Non-pigmented ciliary epithelial cell (primary cell): ENCODE measurements at regions not wholly inside any gene's neighbourhood (a gene's known extent, or its start where the extent isn't known, plus 50 kb on each side); places are given as distances from the start of the nearest gene placed in this dataset.
A peak's percentile ranks its signal among the peaks of the same experiment; 100 is the strongest.

Experiments used
- DNase-seq: peaks from one replicate; pipeline ENCODE4 v3.0.0-alpha.2; 2010; ENCODE audit warnings: low read depth

GRCh38 chr13:47621931-47622330 lies 379.1 kb downstream of the SUCLA2 start:
- DNase-seq = no peak

GRCh38 chr13:47611664-47612288 lies 389.3 kb downstream of the SUCLA2 start:
- no peak for DNase-seq

- no peak for DNase-seq
Measured at GRCh38 chr13:47610687-47611086, 390.4 kb downstream of the SUCLA2 start.

- no peak for DNase-seq
Measured at GRCh38 chr13:47603365-47603764, 397.7 kb downstream of the SUCLA2 start.

GRCh38 chr13:47598340-47598911 lies 402.6 kb downstream of the SUCLA2 start:
- DNase-seq = no peak

GRCh38 chr13:47594833-47595232 lies 406.2 kb downstream of the SUCLA2 start:
- DNase-seq = no peak

GRCh38 chr13:47592256-47592655 lies 408.8 kb downstream of the SUCLA2 start:
- no peak for DNase-seq

- no peak for DNase-seq
Measured at GRCh38 chr13:47588676-47589075, 412.4 kb downstream of the SUCLA2 start.

- no peak for DNase-seq
Measured at GRCh38 chr13:47572375-47572774, 428.7 kb downstream of the SUCLA2 start.

GRCh38 chr13:47564041-47564440 lies 437.0 kb downstream of the SUCLA2 start:
- no peak for DNase-seq

GRCh38 chr13:47556703-47557102 lies 444.4 kb downstream of the SUCLA2 start:
- no peak for DNase-seq

GRCh38 chr13:47555235-47555634 lies 445.8 kb downstream of the SUCLA2 start:
- DNase-seq = peak; percentile 4

- no peak for DNase-seq
Measured at GRCh38 chr13:47553329-47553977, 447.6 kb downstream of the SUCLA2 start.

- no peak for DNase-seq
Measured at GRCh38 chr13:47549219-47549752, 451.8 kb downstream of the SUCLA2 start.

- DNase-seq = no peak
Measured at GRCh38 chr13:47548294-47548840, 452.7 kb downstream of the SUCLA2 start.

GRCh38 chr13:47546391-47547225 lies 454.5 kb downstream of the SUCLA2 start:
- DNase-seq = no peak

GRCh38 chr13:47545201-47546024 lies 455.7 kb downstream of the SUCLA2 start:
- no peak for DNase-seq

GRCh38 chr13:47539317-47539716 lies 461.8 kb downstream of the SUCLA2 start:
- no peak for DNase-seq

GRCh38 chr13:47523771-47524170 lies 477.3 kb downstream of the SUCLA2 start:
- DNase-seq = no peak

- no peak for DNase-seq
Measured at GRCh38 chr13:47521890-47522487, 479.1 kb downstream of the SUCLA2 start.

GRCh38 chr13:47519626-47520025 lies 481.4 kb downstream of the SUCLA2 start:
- DNase-seq = no peak
